ENCODE measurements at regions not wholly inside any gene's neighbourhood (a gene's known extent, or its start where the extent isn't known, plus 50 kb on each side); places are given as distances from the start of the nearest gene placed in this dataset.

GRCh38 chr20:59378396-59378795 is 78.0 kb downstream of the EDN3 start:
- TF ChIP-seq YY1 (IDR thresholded peaks at IDR 0.05; ENCODE audit: insufficient read depth, insufficient read length) (no peak), ZNF274 (IDR thresholded peaks at IDR 0.05; ENCODE audit: low read depth, low read length) (no peak), SUZ12 (IDR thresholded peaks at IDR 0.05; ENCODE audit: extremely low read depth, insufficient read depth, insufficient read length) (no peak)
